Stimulated activated CD4-positive, alpha-beta T cell treated with anti-CD3 and anti-CD28 coated beads, Interleukin-4, amount 100 ng/mL, for 24 hours (primary cell): ENCODE measurements at regions not wholly inside any gene's neighbourhood (a gene's known extent, or its start where the extent isn't known, plus 50 kb on each side); places are given as distances from the start of the nearest gene placed in this dataset.
"Not testable (repeated sequence)": the region's sequence is repeated elsewhere in the genome, so short reads cannot be mapped to it uniquely, and the experiment has no call there.

Source experiments
- DNase-seq: peaks from one replicate; pipeline ENCODE4 v3.0.0-alpha.2; 2020

- no peak for DNase-seq
Measured at GRCh38 chr12:131290255-131290959, 336.7 kb downstream of the ADGRD1 start.

- DNase-seq = not testable (repeated sequence)
Measured at GRCh38 chr12:131293071-131294015, 339.6 kb downstream of the ADGRD1 start.

GRCh38 chr12:131294716-131295115, 341.0 kb downstream of the ADGRD1 start:
- DNase-seq = not testable (repeated sequence)

- DNase-seq = not testable (repeated sequence)
Measured at GRCh38 chr12:131295117-131295516, 341.4 kb downstream of the ADGRD1 start.

GRCh38 chr12:131295559-131295958, 341.9 kb downstream of the ADGRD1 start:
- not testable (repeated sequence) for DNase-seq

- not testable (repeated sequence) for DNase-seq
Measured at GRCh38 chr12:131296136-131296535, 342.4 kb downstream of the ADGRD1 start.

GRCh38 chr12:131296651-131297050, 342.9 kb downstream of the ADGRD1 start:
- DNase-seq = not testable (repeated sequence)

GRCh38 chr12:131298526-131299369, 345.0 kb downstream of the ADGRD1 start:
- DNase-seq = not testable (repeated sequence)

- DNase-seq = not testable (repeated sequence)
Measured at GRCh38 chr12:131299370-131299701, 345.6 kb downstream of the ADGRD1 start.

GRCh38 chr12:131303576-131303975, 349.9 kb downstream of the ADGRD1 start:
- not testable (repeated sequence) for DNase-seq

- DNase-seq = not testable (repeated sequence)
Measured at GRCh38 chr12:131304642-131305041, 350.9 kb downstream of the ADGRD1 start.

GRCh38 chr12:131309700-131310099, 356.0 kb downstream of the ADGRD1 start:
- DNase-seq = no peak

- DNase-seq = not testable (repeated sequence)
Measured at GRCh38 chr12:131310227-131310969, 356.7 kb downstream of the ADGRD1 start.

GRCh38 chr12:131311279-131311722, 357.6 kb downstream of the ADGRD1 start:
- DNase-seq = not testable (repeated sequence)

GRCh38 chr12:131311764-131312163, 358.1 kb downstream of the ADGRD1 start:
- no peak for DNase-seq

- not testable (repeated sequence) for DNase-seq
Measured at GRCh38 chr12:131312382-131312781, 358.7 kb downstream of the ADGRD1 start.

- no peak for DNase-seq
Measured at GRCh38 chr12:131312793-131313545, 359.3 kb downstream of the ADGRD1 start.

- no peak for DNase-seq
Measured at GRCh38 chr12:131313635-131314034, 359.9 kb downstream of the ADGRD1 start.

GRCh38 chr12:131314524-131315090, 360.9 kb downstream of the ADGRD1 start:
- DNase-seq = no peak

- no peak for DNase-seq
Measured at GRCh38 chr12:131315601-131316000, 361.9 kb downstream of the ADGRD1 start.

- DNase-seq = no peak
Measured at GRCh38 chr12:131316388-131316787, 362.7 kb downstream of the ADGRD1 start.
